ENCODE measurements at regions not wholly inside any gene's neighbourhood (a gene's known extent, or its start where the extent isn't known, plus 50 kb on each side); places are given as distances from the start of the nearest gene placed in this dataset.

- DNase-seq: no peak
These were observed 209.9 kb upstream of the ROPN1 start for GRCh38 chr3:124201786-124202185.

GRCh38 chr3:124202754-124203153 is 210.8 kb upstream of the ROPN1 start:
- DNase-seq: no peak

- no peak for DNase-seq
These were observed 211.4 kb upstream of the ROPN1 start for GRCh38 chr3:124203292-124203691.

DNA sequence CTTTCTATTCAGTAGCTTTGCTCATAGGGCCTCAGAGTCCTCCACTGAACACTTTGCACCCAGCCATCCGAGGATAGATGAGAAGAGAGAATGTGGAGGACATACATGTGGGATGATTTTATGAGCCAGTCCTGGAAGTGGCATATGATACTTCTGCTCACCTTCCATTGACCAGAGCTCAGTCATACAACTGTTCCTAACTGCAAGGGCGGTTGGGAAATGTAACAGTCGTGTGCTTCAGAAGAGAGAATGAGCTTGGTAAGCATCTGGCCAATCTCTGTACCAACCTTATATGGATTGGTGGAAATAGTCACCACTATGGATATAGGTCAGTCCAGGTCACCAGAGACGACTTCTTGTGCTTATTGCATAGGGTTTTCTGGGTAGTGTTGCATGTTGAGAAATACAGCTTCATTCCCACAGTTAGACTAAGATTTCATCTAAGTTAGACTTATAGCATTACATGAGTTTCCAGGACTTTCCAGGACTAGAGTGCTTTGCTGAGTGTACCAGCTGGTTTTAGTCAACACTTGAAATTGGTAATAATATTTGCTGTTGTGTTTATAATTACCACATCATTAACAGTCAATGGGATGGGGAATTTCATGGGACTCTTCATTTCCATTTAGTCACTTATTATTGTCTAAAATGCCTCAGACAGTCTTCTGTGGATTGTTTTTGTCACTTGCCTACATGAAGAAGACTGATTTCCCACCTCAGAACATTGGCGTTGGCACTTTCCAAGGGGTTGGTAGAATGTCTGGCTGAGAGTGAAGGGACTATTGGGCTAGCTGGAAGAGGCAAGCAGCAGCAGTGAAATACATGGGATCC is 214.5 kb upstream of the ROPN1 start:
- DNase-seq: no peak

DNA sequence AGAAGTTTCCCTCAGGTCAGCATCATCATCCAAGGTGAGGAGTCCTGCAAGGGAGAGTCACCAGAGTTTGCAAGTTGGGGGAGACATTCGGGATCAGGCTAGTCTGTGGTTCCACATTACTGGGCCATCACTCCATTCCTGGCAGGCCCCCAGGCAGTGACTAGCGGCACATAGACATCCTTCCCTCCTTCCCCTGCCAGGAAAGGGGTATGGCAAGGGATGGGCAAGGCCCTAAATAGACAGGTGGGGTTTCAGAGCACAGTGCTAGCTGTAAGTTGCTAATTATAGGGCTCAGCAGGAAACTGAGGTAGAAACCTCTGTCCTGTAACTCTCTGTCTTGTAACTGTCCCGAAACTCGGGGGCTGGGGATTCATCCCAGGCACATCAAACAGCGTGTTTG is 215.2 kb upstream of the ROPN1 start:
- DNase-seq: no peak

- DNase-seq: no peak
These were observed 216.1 kb upstream of the ROPN1 start for GRCh38 chr3:124207873-124208485.

- no peak for DNase-seq
These were observed 217.5 kb upstream of the ROPN1 start for GRCh38 chr3:124209426-124209825.

GRCh38 chr3:124210899-124211298 is 219.0 kb upstream of the ROPN1 start:
- DNase-seq: no peak

GRCh38 chr3:124213641-124214040 is 221.7 kb upstream of the ROPN1 start:
- DNase-seq: no peak

DNA sequence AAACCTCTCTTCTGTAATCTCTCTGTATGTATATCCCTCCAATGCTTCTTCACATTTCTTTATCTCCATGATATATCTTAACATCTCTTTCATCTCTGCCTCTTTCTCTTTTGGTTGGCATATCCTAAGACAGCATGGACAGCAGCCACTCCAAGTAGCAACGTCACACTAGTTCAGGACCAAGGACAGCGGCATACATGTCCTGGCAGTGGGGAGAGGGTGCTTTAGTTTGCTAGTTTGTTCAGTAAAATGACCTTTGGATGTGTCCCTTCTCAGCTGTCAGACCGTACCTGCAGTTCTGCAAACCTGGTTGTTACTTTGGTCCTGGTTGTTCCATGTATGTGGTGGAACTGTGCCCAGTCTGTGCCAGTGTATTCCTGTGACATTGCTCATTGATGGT is 225.6 kb upstream of the ROPN1 start:
- DNase-seq: peak; percentile 22

GRCh38 chr3:124221422-124221821 is 229.5 kb upstream of the ROPN1 start:
- no peak for DNase-seq

DNA sequence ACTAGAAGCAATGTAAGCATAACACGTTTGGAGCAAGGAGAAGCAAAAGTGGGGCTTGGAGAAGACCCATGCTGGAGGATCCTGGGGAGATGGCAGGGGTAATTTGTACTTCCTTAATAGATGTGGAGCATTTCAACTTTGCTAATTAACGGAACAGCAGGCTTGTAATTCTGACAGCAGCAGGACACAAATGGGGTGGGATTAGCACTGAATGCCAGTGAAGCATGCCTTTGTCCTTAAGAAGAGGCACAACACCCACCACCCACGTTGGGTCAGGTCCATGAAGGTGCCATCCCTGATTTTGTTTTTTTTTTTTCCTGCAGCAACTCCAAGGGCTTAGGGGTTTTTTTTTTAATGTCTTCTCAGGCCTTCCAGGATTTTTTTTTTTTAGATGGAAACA is 231.9 kb upstream of the ROPN1 start:
- no peak for DNase-seq

GRCh38 chr3:124227150-124227630 is 235.3 kb upstream of the ROPN1 start:
- no peak for DNase-seq

DNA sequence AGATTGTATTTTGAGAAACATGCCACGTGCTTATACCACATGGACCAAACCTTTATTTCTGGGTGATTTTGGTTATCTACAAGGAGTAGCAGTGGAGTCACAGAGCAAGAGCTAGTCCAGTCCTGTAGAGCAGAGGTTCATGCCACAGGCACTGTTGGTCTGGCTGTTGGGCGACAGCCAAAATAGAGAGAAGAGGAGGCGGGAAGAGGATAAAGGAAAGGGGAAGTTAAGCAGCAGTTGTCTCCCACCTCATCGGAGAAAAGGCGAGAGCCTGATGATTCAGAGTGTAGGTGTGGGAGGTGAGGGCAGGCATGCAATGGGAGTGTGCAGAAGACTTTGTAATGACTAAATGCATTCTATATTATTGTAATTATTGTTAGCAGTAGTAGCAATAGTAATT is 237.5 kb upstream of the ROPN1 start:
- no peak for DNase-seq

DNA sequence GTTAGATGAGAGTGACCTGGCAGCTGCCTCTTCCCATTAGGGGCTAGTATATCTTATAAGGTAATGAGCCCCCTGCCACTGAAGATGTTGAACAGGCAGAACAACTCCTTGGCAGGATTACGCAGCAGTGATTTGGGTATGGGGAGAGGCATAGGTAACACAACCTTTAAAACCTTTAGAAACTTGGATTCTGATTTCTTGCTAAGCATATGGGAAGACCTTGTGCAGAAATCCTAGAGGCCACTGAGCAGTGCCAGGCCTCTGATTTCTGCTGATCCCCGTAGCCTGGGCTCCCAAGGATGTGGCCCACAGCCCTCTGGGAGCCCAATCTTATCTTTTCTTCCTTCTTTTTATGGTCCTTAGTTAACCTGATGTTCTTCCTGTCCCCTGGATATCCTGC is 237.9 kb upstream of the ROPN1 start:
- DNase-seq: no peak

GRCh38 chr3:124230432-124230831 is 238.5 kb upstream of the ROPN1 start:
- DNase-seq: no peak

DNA sequence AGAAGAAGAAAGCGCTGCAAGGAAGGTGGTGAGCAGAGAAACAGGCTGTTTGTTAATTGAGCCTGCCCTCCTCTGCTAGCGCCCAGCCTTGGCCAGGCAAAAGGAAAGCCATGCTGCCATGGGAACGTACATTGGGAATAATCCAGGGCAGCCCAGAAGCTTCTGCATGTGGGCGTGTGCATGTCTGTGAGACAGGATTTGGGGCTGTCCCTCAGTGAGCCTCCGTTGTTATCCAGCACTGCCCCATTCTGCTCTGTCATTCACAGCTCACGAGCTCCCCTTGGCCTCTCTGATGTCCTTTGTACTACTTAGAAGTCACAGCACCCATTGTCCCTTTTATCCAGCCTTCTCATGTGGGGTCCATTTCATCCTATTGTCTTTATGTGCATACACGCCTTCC is 239.1 kb upstream of the ROPN1 start:
- DNase-seq: no peak

DNA sequence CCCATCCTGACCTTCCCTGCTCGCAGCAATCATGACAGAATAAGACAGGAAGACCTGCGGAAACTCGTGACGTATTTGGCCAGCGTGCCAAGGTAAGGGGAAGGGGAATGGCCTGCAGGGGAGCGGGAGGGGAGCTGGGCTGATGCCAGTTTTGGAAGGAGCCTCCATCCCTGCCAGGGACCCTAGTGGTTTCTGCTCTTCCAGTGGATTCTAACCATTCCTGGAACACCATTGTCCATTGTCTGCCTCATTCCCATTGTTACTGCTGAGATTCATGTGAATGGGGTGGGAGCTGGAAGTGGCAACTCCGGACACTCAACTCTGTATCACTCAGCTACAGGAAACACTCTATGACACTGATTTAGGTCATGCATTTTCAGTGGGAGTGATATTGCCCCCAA is 242.9 kb upstream of the ROPN1 start:
- no peak for DNase-seq

DNA sequence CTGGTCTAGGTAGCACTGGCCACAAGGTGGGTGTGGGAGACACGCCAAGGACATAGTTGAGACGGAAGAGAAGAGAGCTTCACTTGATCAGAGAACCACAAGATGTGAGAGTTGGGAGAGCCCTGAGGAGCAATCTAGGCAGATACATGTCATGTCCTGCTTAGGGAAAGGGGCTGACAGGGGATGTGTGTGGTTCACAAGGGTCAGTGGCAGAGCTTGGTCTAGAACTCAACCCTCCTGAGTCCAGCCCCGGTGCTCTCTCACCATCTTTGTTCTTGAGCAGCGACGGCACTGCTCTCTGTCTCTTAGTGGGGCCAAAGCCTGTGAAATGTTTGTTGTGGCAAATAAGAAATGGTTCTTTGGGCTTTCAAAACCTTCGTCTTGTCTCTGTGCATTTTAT is 243.5 kb upstream of the ROPN1 start:
- no peak for DNase-seq

- DNase-seq: no peak
These were observed 251.4 kb upstream of the ROPN1 start for GRCh38 chr3:124243177-124243859.

GRCh38 chr3:124246376-124246775 is 254.5 kb upstream of the ROPN1 start:
- DNase-seq: no peak

DNA sequence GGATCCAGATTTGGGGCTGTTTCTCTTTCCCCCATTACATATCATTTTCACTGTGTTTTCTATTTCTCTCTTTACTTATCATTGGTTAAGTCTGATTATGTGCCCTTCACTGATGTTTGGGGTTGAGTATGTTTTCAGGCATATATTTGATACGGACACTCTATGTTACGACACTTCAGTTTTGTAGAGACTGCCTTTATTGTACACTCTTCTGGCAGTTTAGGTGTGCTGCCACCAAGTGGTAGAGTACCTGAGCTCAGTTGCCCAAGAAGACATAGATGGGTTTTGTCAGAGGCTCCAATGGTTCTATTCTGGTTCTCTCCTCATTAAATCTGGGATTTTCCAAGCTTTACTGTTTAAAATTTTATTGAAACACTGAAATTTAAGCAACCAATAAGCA is 255.0 kb upstream of the ROPN1 start:
- peak; percentile 5 for DNase-seq

DNA sequence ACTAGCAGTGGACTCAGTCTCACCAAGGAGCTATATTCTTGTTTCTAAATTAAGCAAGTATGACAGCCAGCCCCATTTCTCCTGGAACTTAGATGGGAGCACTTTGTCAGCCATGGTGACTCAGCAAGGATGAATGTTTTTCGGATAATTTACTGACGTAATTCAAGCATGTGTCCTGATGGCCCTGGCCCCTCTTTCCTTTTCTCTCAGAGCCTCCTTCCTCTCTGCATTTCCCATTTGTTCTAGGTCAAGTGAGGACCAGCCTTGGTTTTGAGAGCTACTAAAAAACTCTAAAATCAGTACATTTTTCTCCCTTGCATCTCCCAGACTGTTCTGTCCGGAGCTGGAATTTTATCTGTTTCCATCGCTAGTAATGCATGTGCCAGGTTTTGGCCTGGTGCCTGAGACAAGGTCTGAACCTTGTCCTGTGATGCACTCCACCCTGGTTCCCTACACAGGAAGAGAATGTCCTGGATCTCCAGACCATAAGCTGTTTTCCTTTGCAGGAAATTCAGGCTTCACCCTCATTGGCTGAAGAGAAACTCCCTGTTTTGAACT is 256.6 kb upstream of the ROPN1 start:
- no peak for DNase-seq

DNA sequence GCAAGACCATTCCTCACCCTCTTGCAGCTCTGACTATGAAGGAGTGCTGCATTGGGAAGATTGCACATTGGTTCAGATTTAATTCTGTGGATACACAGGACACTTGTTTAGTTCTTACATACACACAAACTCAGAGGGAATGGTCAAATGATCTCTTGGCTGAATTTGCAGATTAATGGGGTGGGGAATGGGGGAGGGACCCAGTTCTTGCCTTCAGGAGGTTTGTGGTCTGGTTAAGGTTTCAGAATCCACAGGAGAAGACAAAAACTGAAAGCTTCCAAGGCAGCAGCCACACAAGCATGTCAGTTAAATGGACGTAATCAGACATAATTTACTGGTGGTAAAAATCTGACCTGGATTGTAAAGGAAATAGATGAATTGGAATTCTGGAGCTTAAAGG is 257.1 kb upstream of the ROPN1 start:
- no peak for DNase-seq

Measured in activated CD4-positive, alpha-beta T cell treated with anti-CD3 and anti-CD28 coated beads, Interleukin-2, Interleukin-6, amounts not matched to agents 100 ng/mL and 50 ng/mL, durations not matched to agents 16 hours and 8 hours (primary cell).